BLaER1 treated with 17β-estradiol and CSF1 and Interleukin-3, amounts not matched to agents 10 nM and 100 nM (cell line): ENCODE measurements at regions not wholly inside any gene's neighbourhood (a gene's known extent, or its start where the extent isn't known, plus 50 kb on each side); places are given as distances from the start of the nearest gene placed in this dataset.

ENCODE experiments used
- H3K27ac ChIP-seq, 11 experiments: shearing (Covaris generic); formaldehyde crosslinking; 2 replicates each; pipeline ENCODE4 v1.8.1; 2022
- H3K27me3 ChIP-seq, 11 experiments: shearing (Covaris generic); formaldehyde crosslinking; 2 replicates each; pipeline ENCODE4 v1.8.1; 2022
- H3K36me3 ChIP-seq, 11 experiments: shearing (Covaris generic); formaldehyde crosslinking; 2 replicates each; pipeline ENCODE4 v1.8.1; 2022
- H3K4me1 ChIP-seq, 10 experiments: shearing (Covaris generic); formaldehyde crosslinking; 2 replicates each; pipeline ENCODE4 v1.8.1; 2022
- H3K4me2 ChIP-seq, 11 experiments: shearing (Covaris generic); formaldehyde crosslinking; 2 replicates each; pipeline ENCODE4 v1.8.1; 2022
- H3K4me3 ChIP-seq, 10 experiments: shearing (Covaris generic); formaldehyde crosslinking; 2 replicates each; pipeline ENCODE4 v1.8.1; 2022
- H3K9ac ChIP-seq, 11 experiments: shearing (Covaris generic); formaldehyde crosslinking; 2 replicates each; pipeline ENCODE4 v1.8.1; 2022
- H3K9me3 ChIP-seq, 11 experiments: shearing (Covaris generic); formaldehyde crosslinking; replicated peaks in 1 of 11; 2 replicates each; pipeline ENCODE4 v1.8.1; 2022
- H4K20me1 ChIP-seq, 11 experiments: shearing (Covaris generic); formaldehyde crosslinking; 2 replicates each; pipeline ENCODE4 v1.8.1; 2022
- Cebpa-rat ChIP-seq, 11 experiments: shearing (Covaris generic); IDR thresholded peaks; 2 replicates each; pipeline ENCODE4 v1.8.1; 2022

DNA sequence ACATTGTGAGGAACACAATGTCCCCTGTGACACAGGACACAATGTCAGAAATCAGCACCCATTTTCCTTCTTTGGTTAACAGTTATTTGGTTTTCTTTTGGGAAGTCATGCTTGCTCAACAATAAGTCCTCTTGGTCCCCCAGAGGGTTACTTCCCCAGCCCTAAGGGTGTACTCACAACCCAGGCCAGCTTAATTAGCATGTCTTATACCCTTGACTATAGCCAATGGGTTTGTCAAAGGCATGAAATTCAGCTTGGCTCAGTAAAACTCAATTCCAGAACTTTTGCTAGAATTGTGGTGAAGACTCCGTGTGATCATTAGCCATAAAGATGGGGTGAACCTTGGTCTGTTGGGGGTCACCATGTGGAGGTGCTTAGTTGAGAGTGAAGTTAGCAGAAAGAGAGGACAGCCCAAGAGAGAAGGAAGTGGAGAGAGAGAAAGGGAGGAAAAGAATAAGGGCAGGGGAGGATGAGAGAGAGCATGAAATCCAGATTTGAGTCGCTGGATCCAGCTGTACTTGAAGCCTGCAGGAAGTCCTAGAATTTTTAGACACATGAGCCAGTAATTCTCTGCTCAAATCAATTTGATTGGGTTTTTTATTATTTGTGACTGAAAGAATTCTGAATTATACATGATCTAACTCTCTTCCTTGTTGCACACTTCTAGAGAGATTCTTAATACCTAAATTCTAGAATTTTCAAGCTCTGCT lies 321.3 kb upstream of the JAG1 start:
- no peaks in the 10 kb centered on the region for H3K36me3 ChIP-seq
- TF ChIP-seq Cebpa-rat (IDR thresholded peaks at IDR 0.05) = no peak
- H3K4me1 ChIP-seq = no peaks in the 10 kb centered on the region
- no peak overlapping the region for H3K27ac ChIP-seq
- no peak overlapping the region for H3K4me3 ChIP-seq
- H3K4me2 ChIP-seq = no peak overlapping the region
- no peaks in the 10 kb centered on the region for H3K9me3 ChIP-seq
- no peaks in the 10 kb centered on the region for H3K27me3 ChIP-seq
- H4K20me1 ChIP-seq = no peaks in the 10 kb centered on the region
- H3K9ac ChIP-seq = no peak overlapping the region

DNA sequence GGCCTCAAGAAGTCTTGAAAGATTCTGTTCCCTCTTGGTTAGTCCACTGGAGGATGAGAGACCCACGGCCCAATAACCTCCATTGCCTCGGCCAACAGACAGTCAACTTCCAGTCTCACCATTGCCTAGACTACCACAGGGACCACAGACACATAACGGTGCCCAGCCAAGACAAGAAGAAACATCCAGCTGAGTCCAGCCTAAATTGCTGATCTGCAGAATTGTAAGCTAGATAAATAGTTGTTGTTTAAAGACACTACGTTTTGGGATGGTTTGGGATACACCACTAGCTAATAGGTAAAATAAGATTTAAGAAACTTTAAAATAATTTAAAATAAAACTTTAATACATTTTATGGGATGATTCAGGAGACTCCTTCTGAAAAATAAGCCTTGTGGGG lies 324.7 kb upstream of the JAG1 start:
- Histone ChIP-seq H3K27me3 (no peaks in the 10 kb centered on the region), H3K4me2 (no peak overlapping the region), H3K36me3 (no peaks in the 10 kb centered on the region), H3K9me3 (no peaks in the 10 kb centered on the region), H3K9ac (no peak overlapping the region), H3K4me1 (peaks cover 0 to 31% (median 0%) of the 10 kb centered on the region in 10 experiments; a peak in 7 of 20 replicates), H3K27ac (no peak overlapping the region), H4K20me1 (no peaks in the 10 kb centered on the region), H3K4me3 (no peak overlapping the region)
- no peak for TF ChIP-seq Cebpa-rat (IDR thresholded peaks at IDR 0.05)

DNA sequence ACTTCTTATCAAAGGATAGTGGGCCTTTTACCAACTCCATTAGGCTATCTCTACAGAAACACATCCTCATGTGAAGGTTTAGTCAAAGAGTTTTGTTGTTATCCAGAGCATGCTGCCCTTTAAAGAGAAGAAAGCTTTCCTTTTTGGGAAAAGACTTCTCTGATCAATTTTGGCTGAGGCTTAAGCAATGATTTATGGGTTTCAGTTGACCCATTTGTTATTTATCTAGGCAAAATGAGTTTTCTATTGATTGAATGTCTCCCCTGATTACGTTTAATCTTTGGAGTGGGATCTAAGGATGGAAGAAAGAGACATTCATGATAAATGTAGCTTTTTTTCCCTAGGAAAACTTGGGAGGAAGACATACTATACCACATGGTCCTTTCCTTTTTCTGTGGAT lies 326.6 kb upstream of the JAG1 start:
- no peaks in the 10 kb centered on the region for H4K20me1 ChIP-seq
- no peak overlapping the region for H3K27ac ChIP-seq
- H3K36me3 ChIP-seq = no peaks in the 10 kb centered on the region
- H3K9ac ChIP-seq = no peak overlapping the region
- H3K4me1 ChIP-seq = peaks cover 0 to 32% (median 0%) of the 10 kb centered on the region in 10 experiments; a peak in 7 of 20 replicates
- H3K4me2 ChIP-seq = peak overlapping the region in 2 of 11 experiments; percentile 38 to 63; a peak in 2 of 22 replicates
- H3K9me3 ChIP-seq = no peaks in the 10 kb centered on the region
- no peak overlapping the region for H3K4me3 ChIP-seq
- H3K27me3 ChIP-seq = no peaks in the 10 kb centered on the region
- no peak for TF ChIP-seq Cebpa-rat (IDR thresholded peaks at IDR 0.05)

DNA sequence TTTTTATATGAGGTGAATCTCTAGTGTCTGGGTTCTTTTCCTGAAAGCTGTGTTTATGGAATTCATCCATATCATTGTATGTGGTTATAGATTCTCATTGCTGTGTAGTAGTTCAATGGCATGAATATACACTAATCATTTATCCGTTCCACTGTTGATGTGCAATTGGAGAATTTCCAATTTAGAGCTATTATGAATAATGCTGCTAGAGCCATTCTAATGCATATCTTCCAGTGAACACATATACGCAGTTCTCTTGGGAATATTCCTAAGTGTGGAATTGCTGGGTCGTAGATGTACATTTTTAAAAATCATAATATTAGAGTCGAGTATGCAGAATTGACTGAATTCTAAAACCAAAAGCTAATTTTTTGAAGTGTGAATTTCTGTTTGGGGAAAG lies 327.5 kb upstream of the JAG1 start:
- TF ChIP-seq Cebpa-rat (IDR thresholded peaks at IDR 0.05) = no peak
- Histone ChIP-seq H3K27me3 (no peaks in the 10 kb centered on the region), H3K9ac (no peak overlapping the region)

GRCh38 chr20:11001764-11002540 lies 328.2 kb upstream of the JAG1 start:
- peaks cover 0 to 32% (median 0%) of the 10 kb centered on the region in 10 experiments; a peak in 7 of 20 replicates for H3K4me1 ChIP-seq
- H3K27me3 ChIP-seq = no peaks in the 10 kb centered on the region
- H3K36me3 ChIP-seq = no peaks in the 10 kb centered on the region
- H4K20me1 ChIP-seq = no peaks in the 10 kb centered on the region
- peak overlapping the region in 4 of 11 experiments; percentile 20 to 63 (median 42); a peak in 7 of 22 replicates for H3K4me2 ChIP-seq
- peaks cover 0 to 6% (median 0%) of the 10 kb centered on the region in 11 experiments; a peak in 2 of 22 replicates for H3K9me3 ChIP-seq
- 0 out of 22 replicates have a peak overlapping the region, but pooled peaks of 1 of the 11 experiments have one; percentile 8 for H3K9ac ChIP-seq
- H3K4me3 ChIP-seq = no peak overlapping the region
- peak overlapping the region in 2 of 11 experiments; percentile 41 to 52; a peak in 4 of 22 replicates for H3K27ac ChIP-seq
- TF ChIP-seq Cebpa-rat (IDR thresholded peaks at IDR 0.05) = no peak; a peak in 1 of 22 replicates

More for the DNA sequence above, 327.5 kb upstream of the JAG1 start:
- no peaks in the 10 kb centered on the region for H3K36me3 ChIP-seq
- H3K9me3 ChIP-seq = 0 out of 22 replicates have a peak, but pooled peaks cover 0 to 5% (median 0%) of the 10 kb centered on the region in 11 experiments
- peaks cover 0 to 32% (median 0%) of the 10 kb centered on the region in 10 experiments; a peak in 7 of 20 replicates for H3K4me1 ChIP-seq
- no peak overlapping the region for H3K4me3 ChIP-seq
- no peaks in the 10 kb centered on the region for H4K20me1 ChIP-seq
- H3K27ac ChIP-seq = peak overlapping the region in 1 of 11 experiments; percentile 38; a peak in 1 of 22 replicates
- peak overlapping the region in 3 of 11 experiments; percentile 38 to 63 (median 46); a peak in 4 of 22 replicates for H3K4me2 ChIP-seq

DNA sequence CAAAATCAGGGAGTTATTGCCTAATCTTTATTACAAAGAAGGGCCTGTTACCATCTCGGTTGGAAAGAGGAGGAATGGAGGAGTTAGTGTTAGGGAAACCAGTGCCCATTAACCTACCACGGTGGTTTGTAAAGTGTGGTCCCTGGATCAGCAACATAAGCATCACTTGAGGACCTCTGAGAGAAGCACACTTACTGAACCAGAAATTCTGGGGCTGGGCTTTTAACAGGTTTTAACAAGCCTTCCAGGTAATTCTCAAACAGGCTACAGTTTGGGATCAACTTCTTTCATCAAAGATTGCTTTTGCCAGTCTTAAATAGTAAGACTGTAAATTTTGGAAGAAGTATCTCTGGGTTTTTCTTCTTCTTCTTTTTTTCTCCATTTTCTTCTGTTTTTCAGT lies 329.5 kb upstream of the JAG1 start:
- Histone ChIP-seq H4K20me1 (no peaks in the 10 kb centered on the region), H3K27me3 (no peaks in the 10 kb centered on the region), H3K9me3 (peaks cover 0 to 8% (median 0%) of the 10 kb centered on the region in 11 experiments; a peak in 3 of 22 replicates), H3K4me1 (peaks cover 0 to 32% (median 0%) of the 10 kb centered on the region in 10 experiments; a peak in 8 of 20 replicates), H3K4me3 (no peak overlapping the region), H3K9ac (no peak overlapping the region), H3K36me3 (no peaks in the 10 kb centered on the region), H3K27ac (peak overlapping the region in 1 of 11 experiments; percentile 52; a peak in 1 of 22 replicates), H3K4me2 (peak overlapping the region in 2 of 11 experiments; percentile 38 to 63; a peak in 4 of 22 replicates)
- TF ChIP-seq Cebpa-rat (IDR thresholded peaks at IDR 0.05) = no peak

DNA sequence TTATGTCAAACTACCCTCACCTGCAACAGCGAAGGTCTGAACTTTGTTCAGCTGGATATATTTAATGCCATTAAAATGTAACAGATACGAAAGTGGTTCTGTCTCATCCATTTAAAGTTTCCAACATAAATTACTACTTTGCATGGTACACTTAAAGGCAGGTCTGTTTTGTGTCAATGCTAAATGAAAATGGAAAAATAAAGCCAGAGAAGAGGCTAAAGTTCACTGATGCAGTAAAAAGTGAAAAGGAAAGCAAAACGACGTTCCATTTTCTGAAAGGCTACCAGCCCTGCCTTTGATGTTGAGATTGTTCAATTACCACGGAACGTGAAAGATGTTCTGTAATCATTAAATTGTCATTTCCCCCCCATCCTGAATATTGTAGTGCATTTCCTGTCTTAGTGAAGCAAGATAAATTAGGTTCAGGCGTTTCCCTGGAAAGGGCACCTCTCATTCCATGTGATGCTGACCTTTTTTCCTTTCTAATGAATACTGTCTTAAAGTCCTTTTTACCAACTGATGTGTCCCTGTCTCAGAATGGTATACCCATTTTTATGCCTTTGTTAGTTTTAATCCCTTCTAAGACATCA lies 334.7 kb upstream of the JAG1 start:
- TF ChIP-seq Cebpa-rat (IDR thresholded peaks at IDR 0.05) = no peak
- H3K9ac ChIP-seq = no peak overlapping the region
- H3K27ac ChIP-seq = no peak overlapping the region
- no peaks in the 10 kb centered on the region for H3K27me3 ChIP-seq
- no peaks in the 10 kb centered on the region for H4K20me1 ChIP-seq
- H3K4me2 ChIP-seq = no peak overlapping the region; a peak in 1 of 22 replicates
- H3K36me3 ChIP-seq = no peaks in the 10 kb centered on the region
- H3K9me3 ChIP-seq = peaks cover 0 to 8% (median 0%) of the 10 kb centered on the region in 11 experiments; a peak in 3 of 22 replicates
- H3K4me1 ChIP-seq = peaks cover 0 to 12% (median 0%) of the 10 kb centered on the region in 10 experiments; a peak in 6 of 20 replicates
- H3K4me3 ChIP-seq = no peak overlapping the region

DNA sequence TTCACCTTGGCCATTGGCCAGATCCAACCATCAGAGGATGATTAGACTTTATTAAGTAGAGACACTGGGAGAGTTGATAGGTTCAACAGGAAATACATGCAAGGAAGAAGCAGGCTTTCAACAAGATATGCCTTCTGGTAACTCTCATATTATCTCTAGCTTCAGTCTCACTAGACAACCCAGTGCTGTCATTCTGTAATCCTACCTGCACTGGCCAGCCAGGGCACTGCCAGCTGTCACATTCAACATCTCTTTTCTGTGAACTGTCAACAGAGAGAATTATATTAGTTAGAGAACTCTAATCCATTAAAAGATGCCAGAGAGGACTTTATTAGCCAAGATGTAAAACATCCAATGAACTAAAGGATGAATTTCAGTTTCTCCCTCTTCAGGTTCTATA lies 337.9 kb upstream of the JAG1 start:
- no peak for TF ChIP-seq Cebpa-rat (IDR thresholded peaks at IDR 0.05)

More for the DNA sequence above, 337.9 kb upstream of the JAG1 start:
- no peaks in the 10 kb centered on the region for H4K20me1 ChIP-seq
- no peak overlapping the region for H3K27ac ChIP-seq
- no peak overlapping the region for H3K9ac ChIP-seq
- H3K27me3 ChIP-seq = no peaks in the 10 kb centered on the region
- peaks cover 0 to 20% (median 0%) of the 10 kb centered on the region in 10 experiments; a peak in 6 of 20 replicates for H3K4me1 ChIP-seq
- peaks cover 0 to 7% (median 0%) of the 10 kb centered on the region in 11 experiments; a peak in 3 of 22 replicates for H3K9me3 ChIP-seq
- H3K4me3 ChIP-seq = no peak overlapping the region
- no peak overlapping the region for H3K4me2 ChIP-seq
- H3K36me3 ChIP-seq = no peaks in the 10 kb centered on the region
